Muscle of leg (tissue), 3 donors: ENCODE measurements at regions not wholly inside any gene's neighbourhood (a gene's known extent, or its start where the extent isn't known, plus 50 kb on each side); places are given as distances from the start of the nearest gene placed in this dataset.
"Not testable (repeated sequence)": the region's sequence is repeated elsewhere in the genome, so short reads cannot be mapped to it uniquely, and the experiment has no call there.

Experiments used
- DNase-seq: peaks from one replicate; pipeline ENCODE4 v3.0.0; 2013
- H3K27ac ChIP-seq: one replicate; pipeline ENCODE4 v1.5.1; 2013; ENCODE audit warnings: mild to moderate bottlenecking, low read length, control low read depth
- H3K27me3 ChIP-seq: one replicate; pipeline ENCODE4 v1.6.1; 2013; ENCODE audit warnings: low read length; ENCODE audit not compliant: control insufficient read depth, insufficient read depth
- H3K36me3 ChIP-seq: one replicate; pipeline ENCODE4 v1.6.1; 2013; ENCODE audit warnings: low read length; ENCODE audit not compliant: control insufficient read depth, insufficient read depth
- H3K4me1 ChIP-seq: one replicate; pipeline ENCODE4 v1.6.1; 2013; ENCODE audit warnings: low read length; ENCODE audit not compliant: control insufficient read depth, insufficient read depth
- H3K4me3 ChIP-seq: one replicate; pipeline ENCODE4 v1.5.1; 2013; ENCODE audit warnings: low read length, control low read depth
- H3K9me3 ChIP-seq: replicated peaks from 2 replicates; pipeline ENCODE4 v1.6.1; 2013; ENCODE audit warnings: low read depth, low read length; ENCODE audit not compliant: control insufficient read depth
- WGBS: methylation state at CpG from one replicate; pipeline ENCODE4 v1.1.5; 2013; ENCODE audit warnings: missing lambda C conversion rate; ENCODE audit not compliant: insufficient coverage; 5-methylcytosine and 5-hydroxymethylcytosine counted together

- Histone ChIP-seq H3K4me3 (no peak overlapping the region), H3K27ac (no peak overlapping the region), H3K9me3 (no peaks in the 10 kb centered on the region), H3K36me3 (no peaks in the 10 kb centered on the region), H3K4me1 (no peaks in the 10 kb centered on the region), H3K27me3 (no peaks in the 10 kb centered on the region)
- WGBS: no CpG with 5 or more reads among the region's 2 CpGs
- no peak for DNase-seq
These were observed 1499.9 kb upstream of the PCDH10 start for GRCh38 chr4:131649227-131649626.

- Histone ChIP-seq H3K27me3 (no peaks in the 10 kb centered on the region), H3K9me3 (no peaks in the 10 kb centered on the region), H3K36me3 (no peaks in the 10 kb centered on the region), H3K4me1 (no peaks in the 10 kb centered on the region), H3K4me3 (no peak overlapping the region), H3K27ac (no peak overlapping the region)
- 89% methylated on average over 2 of the region's 2 CpGs for WGBS
- DNase-seq: no peak
These were observed 1498.1 kb upstream of the PCDH10 start for GRCh38 chr4:131650951-131651350.

GRCh38 chr4:131683314-131683713 is 1465.8 kb upstream of the PCDH10 start:
- H3K4me1 ChIP-seq, H3K27me3 ChIP-seq, H3K27ac ChIP-seq, H3K4me3 ChIP-seq, DNase-seq, H3K9me3 ChIP-seq, H3K36me3 ChIP-seq: not testable (repeated sequence)
- no CpG with 5 or more reads among the region's 3 CpGs for WGBS

- Histone ChIP-seq H3K27ac (no peak overlapping the region), H3K36me3 (no peaks in the 10 kb centered on the region), H3K9me3 (peaks cover 4% of the 10 kb centered on the region), H3K4me1 (no peaks in the 10 kb centered on the region), H3K4me3 (no peak overlapping the region), H3K27me3 (no peaks in the 10 kb centered on the region)
- DNase-seq: no peak
- WGBS: no CpG with 5 or more reads among the region's 2 CpGs
These were observed 1427.2 kb upstream of the PCDH10 start for GRCh38 chr4:131721883-131722282.

GRCh38 chr4:131723069-131723468 is 1426.0 kb upstream of the PCDH10 start:
- not testable (repeated sequence) for DNase-seq, H3K27ac ChIP-seq, H3K27me3 ChIP-seq, H3K4me3 ChIP-seq, H3K4me1 ChIP-seq, H3K9me3 ChIP-seq, H3K36me3 ChIP-seq
- 82% methylated on average over 2 of the region's 24 CpGs for WGBS

- DNase-seq: peak; percentile 88
- H3K4me3 ChIP-seq: peak overlapping the region; percentile 24
- H3K9me3 ChIP-seq, H3K36me3 ChIP-seq, H3K27ac ChIP-seq, H3K4me1 ChIP-seq, H3K27me3 ChIP-seq: not testable (repeated sequence)
- 94% methylated on average over 14 of the region's 37 CpGs for WGBS
These were observed 1424.2 kb upstream of the PCDH10 start for GRCh38 chr4:131724847-131725246.

- H3K9me3 ChIP-seq, H3K27ac ChIP-seq, H3K4me1 ChIP-seq, H3K4me3 ChIP-seq, DNase-seq, H3K36me3 ChIP-seq, H3K27me3 ChIP-seq: not testable (repeated sequence)
- WGBS: 95% methylated on average over 6 of the region's 29 CpGs
These were observed 1423.6 kb upstream of the PCDH10 start for GRCh38 chr4:131725521-131725920.

GRCh38 chr4:131726940-131727339 is 1422.2 kb upstream of the PCDH10 start:
- H3K36me3 ChIP-seq, DNase-seq, H3K27ac ChIP-seq, H3K9me3 ChIP-seq, H3K4me3 ChIP-seq, H3K27me3 ChIP-seq, H3K4me1 ChIP-seq: not testable (repeated sequence)
- 97% methylated on average over 15 of the region's 28 CpGs for WGBS

- not testable (repeated sequence) for H3K36me3 ChIP-seq, H3K4me1 ChIP-seq, H3K27ac ChIP-seq, H3K27me3 ChIP-seq, H3K9me3 ChIP-seq, DNase-seq, H3K4me3 ChIP-seq
- WGBS: 92% methylated on average over 27 of the region's 40 CpGs
These were observed 1421.7 kb upstream of the PCDH10 start for GRCh38 chr4:131727418-131727817.

- not testable (repeated sequence) for H3K4me1 ChIP-seq, H3K27me3 ChIP-seq, H3K9me3 ChIP-seq, DNase-seq, H3K36me3 ChIP-seq, H3K27ac ChIP-seq, H3K4me3 ChIP-seq
- 96% methylated on average over 19 of the region's 30 CpGs for WGBS
These were observed 1419.9 kb upstream of the PCDH10 start for GRCh38 chr4:131729205-131729604.

- H3K4me1 ChIP-seq, DNase-seq, H3K36me3 ChIP-seq, H3K27me3 ChIP-seq, H3K4me3 ChIP-seq, H3K9me3 ChIP-seq, H3K27ac ChIP-seq: not testable (repeated sequence)
- WGBS: 95% methylated on average over 45 of the region's 59 CpGs
These were observed 1419.2 kb upstream of the PCDH10 start for GRCh38 chr4:131729716-131730398.
